GM23338 (cell line): ENCODE measurements at regions not wholly inside any gene's neighbourhood (a gene's known extent, or its start where the extent isn't known, plus 50 kb on each side); places are given as distances from the start of the nearest gene placed in this dataset.

Source experiments
- ATAC-seq: fragments of 200-7000 bp; cut with Tn5 transposase; 3 replicates; pipeline ENCODE4 v1.9.1; 2020
- DNase-seq: peaks from one replicate; pipeline ENCODE4 v3.0.0-alpha.2; 2015; ENCODE audit warnings: low spot score
- H2AFZ ChIP-seq: fragments of 200-600 bp; sonication (generic); 2 replicates; pipeline ENCODE4 v1.8.0; 2016; ENCODE audit warnings: antibody characterized with exemption, mild to moderate bottlenecking, moderate library complexity
- H3F3A ChIP-seq: fragments of 200-600 bp; sonication (generic); replicated peaks from 2 replicates; pipeline ENCODE4 v1.8.0; 2017; ENCODE audit warnings: antibody characterized with exemption, mixed run types, low read depth
- H3K27ac ChIP-seq: fragments of 200-600 bp; sonication (generic); 2 replicates; pipeline ENCODE4 v1.6.1; 2016; ENCODE audit warnings: low read depth
- H3K27me3 ChIP-seq: fragments of 200-600 bp; sonication (generic); 2 replicates; pipeline ENCODE4 v1.8.0; 2016; ENCODE audit warnings: mild to moderate bottlenecking, mixed run types, moderate library complexity; ENCODE audit not compliant: insufficient read depth
- H3K36me3 ChIP-seq: fragments of 200-600 bp; sonication (generic); 2 replicates; pipeline ENCODE4 v1.8.0; 2016; ENCODE audit warnings: mild to moderate bottlenecking; ENCODE audit not compliant: insufficient read depth
- H3K4me1 ChIP-seq: fragments of 200-600 bp; sonication (generic); 2 replicates; pipeline ENCODE4 v1.8.0; 2016; ENCODE audit warnings: mild to moderate bottlenecking, moderate library complexity; ENCODE audit not compliant: insufficient read depth
- H3K4me2 ChIP-seq: fragments of 200-600 bp; sonication (generic); 2 replicates; pipeline ENCODE4 v1.7.1; 2017; ENCODE audit warnings: mixed run types
- H3K4me3 ChIP-seq: fragments of 200-600 bp; sonication (generic); 2 replicates; pipeline ENCODE4 v1.6.1; 2016; ENCODE audit warnings: mixed run types
- H3K79me2 ChIP-seq: fragments of 200-600 bp; sonication (generic); replicated peaks from 2 replicates; pipeline ENCODE4 v1.8.0; 2017; ENCODE audit warnings: mild to moderate bottlenecking; ENCODE audit not compliant: insufficient read depth
- H3K9me2 ChIP-seq: fragments of 200-600 bp; sonication (generic); 2 replicates; pipeline ENCODE4 v1.8.0; 2017; ENCODE audit not compliant: insufficient read depth
- H4K20me1 ChIP-seq: fragments of 200-600 bp; sonication (generic); replicated peaks from 2 replicates; pipeline ENCODE4 v1.8.0; 2017; ENCODE audit warnings: mild to moderate bottlenecking; ENCODE audit not compliant: insufficient read depth
- H3K27ac Mint-ChIP-seq: 2 replicates; pipeline ENCODE4 v1.8.0; 2020; ENCODE audit warnings: inconsistent platforms, mild to moderate bottlenecking, moderate library complexity, mixed read lengths
- H3K27me3 Mint-ChIP-seq: 3 replicates; pipeline ENCODE4 v1.8.0; 2022; ENCODE audit warnings: low read depth, mild to moderate bottlenecking, moderate library complexity, mixed read lengths, inconsistent platforms; ENCODE audit not compliant: insufficient read depth, poor library complexity
- H3K36me3 Mint-ChIP-seq: 3 replicates; pipeline ENCODE4 v1.8.0; 2021; ENCODE audit warnings: low read depth, mild to moderate bottlenecking, inconsistent platforms, moderate library complexity, mixed read lengths
- H3K4me1 Mint-ChIP-seq: 3 replicates; pipeline ENCODE4 v1.8.0; 2020; ENCODE audit warnings: mild to moderate bottlenecking, inconsistent platforms, mixed read lengths
- H3K4me3 Mint-ChIP-seq: 3 replicates; pipeline ENCODE4 v1.8.0; 2021; ENCODE audit warnings: moderate library complexity, mild to moderate bottlenecking, inconsistent platforms, mixed read lengths
- H3K9me3 Mint-ChIP-seq: 3 replicates; pipeline ENCODE4 v1.8.0; 2020; ENCODE audit warnings: moderate library complexity, mild to moderate bottlenecking, inconsistent platforms, mixed read lengths
- CREB1 ChIP-seq: fragments of 250-450 bp; sonication (Bioruptor Pico); IDR thresholded peaks from 2 replicates; pipeline ENCODE4 v1.5.0; 2020; ENCODE audit warnings: low read depth, mild to moderate bottlenecking, moderate library complexity
- EZH2 ChIP-seq: fragments of 200-600 bp; sonication (generic); IDR thresholded peaks from one replicate; pipeline ENCODE4 v1.8.0; 2017; ENCODE audit warnings: antibody characterized with exemption, mild to moderate bottlenecking, low read depth; ENCODE audit not compliant: unreplicated experiment
- EZH2phosphoT487 ChIP-seq: fragments of 200-600 bp; sonication (generic); IDR thresholded peaks from one replicate; pipeline ENCODE4 v1.8.1; 2018; ENCODE audit warnings: antibody characterized with exemption; ENCODE audit not compliant: unreplicated experiment
- JUNB ChIP-seq: IDR thresholded peaks from one replicate; pipeline ENCODE4 v1.6.1; 2016; ENCODE audit warnings: antibody characterized with exemption; ENCODE audit not compliant: unreplicated experiment
- POLR2AphosphoS5 ChIP-seq: IDR thresholded peaks from 2 replicates; pipeline ENCODE4 v1.6.1; 2016; ENCODE audit warnings: antibody characterized with exemption, low read depth
- STAT1 ChIP-seq: IDR thresholded peaks from one replicate; pipeline ENCODE4 v1.6.1; 2016; ENCODE audit warnings: antibody characterized with exemption; ENCODE audit not compliant: unreplicated experiment
- ZNF331 ChIP-seq: fragments of 250-450 bp; sonication (Bioruptor Pico); IDR thresholded peaks from 2 replicates; pipeline ENCODE4 v1.5.0; 2020; ENCODE audit warnings: low read depth, mild to moderate bottlenecking, moderate library complexity
- ZNF462 ChIP-seq: fragments of 250-450 bp; sonication (Bioruptor Pico); IDR thresholded peaks from 2 replicates; pipeline ENCODE4 v1.5.0; 2020; ENCODE audit warnings: mild to moderate bottlenecking, moderate library complexity
- TF ChIP-seq, protein P1 (sequence below): IDR thresholded peaks from one replicate; pipeline ENCODE4 v1.6.1; 2018; ENCODE audit warnings: antibody characterized with exemption; ENCODE audit not compliant: unreplicated experiment
- TF ChIP-seq, protein P2 (sequence below): IDR thresholded peaks from 2 replicates; pipeline ENCODE4 v1.6.1; 2016; ENCODE audit warnings: antibody characterized with exemption

GRCh38 chr14:29278301-29279263, 512.0 kb downstream of the FOXG1 start:
- Mint-ChIP-seq H3K4me3 (no peak overlapping the region), H3K4me1 (no peaks in the 10 kb centered on the region), H3K36me3 (no peaks in the 10 kb centered on the region), H3K27ac (no peak overlapping the region), H3K27me3 (no peaks in the 10 kb centered on the region), H3K9me3 (no peaks in the 10 kb centered on the region)
- Histone ChIP-seq H2AFZ (no peak overlapping the region), H3K9me2 (no peaks in the 10 kb centered on the region), H4K20me1 (no peaks in the 10 kb centered on the region), H3K4me3 (no peak overlapping the region), H3K79me2 (no peaks in the 10 kb centered on the region), H3K4me2 (no peak overlapping the region), H3K4me1 (no peaks in the 10 kb centered on the region), H3K27ac (no peak overlapping the region), H3K36me3 (no peaks in the 10 kb centered on the region), H3F3A (no peaks in the 10 kb centered on the region), H3K27me3 (no peaks in the 10 kb centered on the region)
- ATAC-seq (no peak), DNase-seq (no peak)
- TF ChIP-seq, protein P1, sequence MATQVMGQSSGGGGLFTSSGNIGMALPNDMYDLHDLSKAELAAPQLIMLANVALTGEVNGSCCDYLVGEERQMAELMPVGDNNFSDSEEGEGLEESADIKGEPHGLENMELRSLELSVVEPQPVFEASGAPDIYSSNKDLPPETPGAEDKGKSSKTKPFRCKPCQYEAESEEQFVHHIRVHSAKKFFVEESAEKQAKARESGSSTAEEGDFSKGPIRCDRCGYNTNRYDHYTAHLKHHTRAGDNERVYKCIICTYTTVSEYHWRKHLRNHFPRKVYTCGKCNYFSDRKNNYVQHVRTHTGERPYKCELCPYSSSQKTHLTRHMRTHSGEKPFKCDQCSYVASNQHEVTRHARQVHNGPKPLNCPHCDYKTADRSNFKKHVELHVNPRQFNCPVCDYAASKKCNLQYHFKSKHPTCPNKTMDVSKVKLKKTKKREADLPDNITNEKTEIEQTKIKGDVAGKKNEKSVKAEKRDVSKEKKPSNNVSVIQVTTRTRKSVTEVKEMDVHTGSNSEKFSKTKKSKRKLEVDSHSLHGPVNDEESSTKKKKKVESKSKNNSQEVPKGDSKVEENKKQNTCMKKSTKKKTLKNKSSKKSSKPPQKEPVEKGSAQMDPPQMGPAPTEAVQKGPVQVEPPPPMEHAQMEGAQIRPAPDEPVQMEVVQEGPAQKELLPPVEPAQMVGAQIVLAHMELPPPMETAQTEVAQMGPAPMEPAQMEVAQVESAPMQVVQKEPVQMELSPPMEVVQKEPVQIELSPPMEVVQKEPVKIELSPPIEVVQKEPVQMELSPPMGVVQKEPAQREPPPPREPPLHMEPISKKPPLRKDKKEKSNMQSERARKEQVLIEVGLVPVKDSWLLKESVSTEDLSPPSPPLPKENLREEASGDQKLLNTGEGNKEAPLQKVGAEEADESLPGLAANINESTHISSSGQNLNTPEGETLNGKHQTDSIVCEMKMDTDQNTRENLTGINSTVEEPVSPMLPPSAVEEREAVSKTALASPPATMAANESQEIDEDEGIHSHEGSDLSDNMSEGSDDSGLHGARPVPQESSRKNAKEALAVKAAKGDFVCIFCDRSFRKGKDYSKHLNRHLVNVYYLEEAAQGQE, result no peak
- TF ChIP-seq JUNB, result no peak
- no peak for TF ChIP-seq CREB1 (CRISPR knock-in tag)
- TF ChIP-seq EZH2phosphoT487, result no peak
- no peak for TF ChIP-seq STAT1
- no peak for TF ChIP-seq EZH2
- TF ChIP-seq, protein P2, sequence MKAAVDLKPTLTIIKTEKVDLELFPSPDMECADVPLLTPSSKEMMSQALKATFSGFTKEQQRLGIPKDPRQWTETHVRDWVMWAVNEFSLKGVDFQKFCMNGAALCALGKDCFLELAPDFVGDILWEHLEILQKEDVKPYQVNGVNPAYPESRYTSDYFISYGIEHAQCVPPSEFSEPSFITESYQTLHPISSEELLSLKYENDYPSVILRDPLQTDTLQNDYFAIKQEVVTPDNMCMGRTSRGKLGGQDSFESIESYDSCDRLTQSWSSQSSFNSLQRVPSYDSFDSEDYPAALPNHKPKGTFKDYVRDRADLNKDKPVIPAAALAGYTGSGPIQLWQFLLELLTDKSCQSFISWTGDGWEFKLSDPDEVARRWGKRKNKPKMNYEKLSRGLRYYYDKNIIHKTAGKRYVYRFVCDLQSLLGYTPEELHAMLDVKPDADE, result no peak
- no peak for TF ChIP-seq ZNF331 (CRISPR knock-in tag)
- no peak for TF ChIP-seq POLR2AphosphoS5
- TF ChIP-seq ZNF462, result no peak
